NB4 (cell line): ENCODE measurements at regions not wholly inside any gene's neighbourhood (a gene's known extent, or its start where the extent isn't known, plus 50 kb on each side); places are given as distances from the start of the nearest gene placed in this dataset.

Experiments used
- POLR2A ChIP-seq: IDR thresholded peaks from 2 replicates; pipeline ENCODE4 v1.6.1; 2011; ENCODE audit warnings: mild to moderate bottlenecking; ENCODE audit not compliant: insufficient read length; ENCODE audit errors: extremely low read depth
- TF ChIP-seq, protein P1 (sequence below): IDR thresholded peaks from 2 replicates; pipeline ENCODE4 v1.6.1; 2011; ENCODE audit warnings: low read depth, low read length
- TF ChIP-seq, protein P2 (sequence below): IDR thresholded peaks from one replicate; pipeline ENCODE4 v1.5.1; 2012; ENCODE audit warnings: low read depth, low read length

DNA sequence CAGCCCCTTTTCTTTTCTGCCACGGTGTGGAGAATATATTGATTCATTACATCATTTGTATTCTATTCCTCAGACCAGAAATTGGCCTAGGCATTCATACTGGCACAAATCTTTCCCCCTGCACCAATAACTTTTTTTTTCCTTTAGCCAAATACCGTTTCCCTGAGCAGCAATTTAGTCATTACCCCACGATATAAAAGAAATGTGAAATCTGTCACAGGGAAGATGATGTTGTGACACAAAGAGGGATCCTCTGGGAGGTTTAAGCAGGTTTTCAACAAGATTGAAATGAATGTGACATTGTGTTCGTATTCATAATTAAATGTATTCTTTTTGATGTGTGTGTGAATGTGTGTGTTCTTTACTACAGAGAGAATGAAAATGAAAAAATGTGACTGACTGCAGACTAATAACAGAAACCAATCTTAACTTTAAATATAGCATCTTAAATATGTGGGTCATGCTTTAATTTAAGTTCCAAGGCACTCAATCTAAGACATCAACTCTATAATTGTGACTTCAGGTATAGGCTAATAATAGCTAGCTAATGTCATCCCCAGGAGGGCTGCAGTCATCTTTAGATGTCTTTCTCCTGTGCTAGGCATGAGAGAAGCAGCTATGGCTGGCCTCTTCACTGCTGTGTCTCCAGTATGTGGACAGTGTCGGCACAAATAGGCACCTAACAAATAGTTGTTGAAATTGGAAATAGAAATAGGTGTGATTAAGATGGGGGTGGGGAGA, 177.7 kb downstream of the BTBD3 start:
- TF ChIP-seq POLR2A = no peak
- TF ChIP-seq, protein P1, sequence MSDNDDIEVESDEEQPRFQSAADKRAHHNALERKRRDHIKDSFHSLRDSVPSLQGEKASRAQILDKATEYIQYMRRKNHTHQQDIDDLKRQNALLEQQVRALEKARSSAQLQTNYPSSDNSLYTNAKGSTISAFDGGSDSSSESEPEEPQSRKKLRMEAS = no peak
- TF ChIP-seq, protein P2, sequence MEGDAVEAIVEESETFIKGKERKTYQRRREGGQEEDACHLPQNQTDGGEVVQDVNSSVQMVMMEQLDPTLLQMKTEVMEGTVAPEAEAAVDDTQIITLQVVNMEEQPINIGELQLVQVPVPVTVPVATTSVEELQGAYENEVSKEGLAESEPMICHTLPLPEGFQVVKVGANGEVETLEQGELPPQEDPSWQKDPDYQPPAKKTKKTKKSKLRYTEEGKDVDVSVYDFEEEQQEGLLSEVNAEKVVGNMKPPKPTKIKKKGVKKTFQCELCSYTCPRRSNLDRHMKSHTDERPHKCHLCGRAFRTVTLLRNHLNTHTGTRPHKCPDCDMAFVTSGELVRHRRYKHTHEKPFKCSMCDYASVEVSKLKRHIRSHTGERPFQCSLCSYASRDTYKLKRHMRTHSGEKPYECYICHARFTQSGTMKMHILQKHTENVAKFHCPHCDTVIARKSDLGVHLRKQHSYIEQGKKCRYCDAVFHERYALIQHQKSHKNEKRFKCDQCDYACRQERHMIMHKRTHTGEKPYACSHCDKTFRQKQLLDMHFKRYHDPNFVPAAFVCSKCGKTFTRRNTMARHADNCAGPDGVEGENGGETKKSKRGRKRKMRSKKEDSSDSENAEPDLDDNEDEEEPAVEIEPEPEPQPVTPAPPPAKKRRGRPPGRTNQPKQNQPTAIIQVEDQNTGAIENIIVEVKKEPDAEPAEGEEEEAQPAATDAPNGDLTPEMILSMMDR = no peak
